Glutamatergic neuron (in vitro differentiated cells): ENCODE measurements at regions not wholly inside any gene's neighbourhood (a gene's known extent, or its start where the extent isn't known, plus 50 kb on each side); places are given as distances from the start of the nearest gene placed in this dataset.

ENCODE experiments used
- DNase-seq: peaks from one replicate; pipeline ENCODE4 v3.0.0; 2022
- H3K27ac Mint-ChIP-seq: one replicate; pipeline ENCODE4 v1.8.0; 2020; ENCODE audit warnings: mild to moderate bottlenecking, mixed read lengths, inconsistent platforms; ENCODE audit not compliant: unreplicated experiment
- H3K27me3 Mint-ChIP-seq: one replicate; pipeline ENCODE4 v1.8.0; 2020; ENCODE audit warnings: mild to moderate bottlenecking, moderate library complexity, mixed read lengths, inconsistent platforms; ENCODE audit not compliant: unreplicated experiment
- H3K36me3 Mint-ChIP-seq: one replicate; pipeline ENCODE4 v1.8.0; 2020; ENCODE audit warnings: mild to moderate bottlenecking, mixed read lengths, inconsistent platforms; ENCODE audit not compliant: unreplicated experiment
- H3K4me1 Mint-ChIP-seq: one replicate; pipeline ENCODE4 v1.8.0; 2020; ENCODE audit warnings: mild to moderate bottlenecking, low read depth, mixed read lengths, inconsistent platforms; ENCODE audit not compliant: unreplicated experiment
- H3K4me3 Mint-ChIP-seq: one replicate; pipeline ENCODE4 v1.8.0; 2020; ENCODE audit warnings: mild to moderate bottlenecking, mixed read lengths, inconsistent platforms; ENCODE audit not compliant: unreplicated experiment
- H3K9me3 Mint-ChIP-seq: one replicate; pipeline ENCODE4 v1.8.0; 2020; ENCODE audit warnings: mild to moderate bottlenecking, moderate library complexity, mixed read lengths, inconsistent platforms; ENCODE audit not compliant: unreplicated experiment
- TF ChIP-seq, protein P1 (sequence below): fragments of 200-600 bp; sonication (generic); IDR thresholded peaks from one replicate; pipeline ENCODE4 v1.5.0; 2021; ENCODE audit not compliant: partially characterized antibody, unreplicated experiment

DNA sequence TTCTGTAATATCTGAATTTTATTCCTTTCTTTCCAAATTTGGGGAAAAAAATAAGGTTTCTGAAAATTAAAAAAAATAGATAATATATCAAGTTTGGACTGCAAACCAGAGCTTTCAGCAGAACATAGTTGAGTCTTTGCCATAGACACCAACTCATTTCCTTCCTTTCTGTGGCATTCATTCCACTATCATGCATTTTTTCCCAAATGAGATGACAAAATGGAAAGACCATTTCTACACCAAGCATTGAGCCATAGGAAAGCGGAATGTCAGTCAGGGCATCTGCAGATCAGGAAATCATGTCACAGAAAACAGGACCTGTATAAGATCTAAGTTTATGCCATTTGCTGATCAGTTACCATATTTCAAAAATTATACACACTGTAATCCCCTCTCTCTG is 333.3 kb upstream of the THBS1 start:
- Mint-ChIP-seq H3K27me3 (no peaks in the 10 kb centered on the region), H3K4me3 (no peak overlapping the region), H3K36me3 (no peaks in the 10 kb centered on the region), H3K9me3 (peaks cover 1% of the 10 kb centered on the region), H3K4me1 (peaks cover 4% of the 10 kb centered on the region), H3K27ac (no peak overlapping the region)
- no peak for DNase-seq
- TF ChIP-seq, protein P1, sequence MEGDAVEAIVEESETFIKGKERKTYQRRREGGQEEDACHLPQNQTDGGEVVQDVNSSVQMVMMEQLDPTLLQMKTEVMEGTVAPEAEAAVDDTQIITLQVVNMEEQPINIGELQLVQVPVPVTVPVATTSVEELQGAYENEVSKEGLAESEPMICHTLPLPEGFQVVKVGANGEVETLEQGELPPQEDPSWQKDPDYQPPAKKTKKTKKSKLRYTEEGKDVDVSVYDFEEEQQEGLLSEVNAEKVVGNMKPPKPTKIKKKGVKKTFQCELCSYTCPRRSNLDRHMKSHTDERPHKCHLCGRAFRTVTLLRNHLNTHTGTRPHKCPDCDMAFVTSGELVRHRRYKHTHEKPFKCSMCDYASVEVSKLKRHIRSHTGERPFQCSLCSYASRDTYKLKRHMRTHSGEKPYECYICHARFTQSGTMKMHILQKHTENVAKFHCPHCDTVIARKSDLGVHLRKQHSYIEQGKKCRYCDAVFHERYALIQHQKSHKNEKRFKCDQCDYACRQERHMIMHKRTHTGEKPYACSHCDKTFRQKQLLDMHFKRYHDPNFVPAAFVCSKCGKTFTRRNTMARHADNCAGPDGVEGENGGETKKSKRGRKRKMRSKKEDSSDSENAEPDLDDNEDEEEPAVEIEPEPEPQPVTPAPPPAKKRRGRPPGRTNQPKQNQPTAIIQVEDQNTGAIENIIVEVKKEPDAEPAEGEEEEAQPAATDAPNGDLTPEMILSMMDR, result no peak

DNA sequence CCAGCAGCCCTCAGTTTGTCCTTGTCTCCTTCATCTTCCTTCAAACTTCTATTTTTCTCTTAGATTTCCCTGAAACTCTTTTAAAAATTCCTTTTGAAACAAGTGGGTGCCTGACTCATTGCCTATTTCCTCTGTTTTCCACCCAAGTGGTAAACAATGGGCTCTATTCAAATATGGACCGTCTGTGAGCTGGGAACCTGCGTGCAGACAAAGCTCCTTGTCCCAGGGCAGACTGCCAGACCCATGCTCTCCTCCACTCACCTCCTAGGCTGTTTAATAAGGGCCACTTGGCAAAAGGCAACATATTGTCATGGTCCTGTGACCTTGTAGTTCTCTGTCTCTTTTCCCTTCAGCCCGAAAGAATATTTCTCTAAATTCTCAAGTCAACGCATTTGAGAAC is 332.7 kb upstream of the THBS1 start:
- H3K27me3 Mint-ChIP-seq, result no peaks in the 10 kb centered on the region
- H3K36me3 Mint-ChIP-seq, result no peaks in the 10 kb centered on the region
- H3K4me1 Mint-ChIP-seq, result peaks cover 4% of the 10 kb centered on the region
- no peak overlapping the region for H3K27ac Mint-ChIP-seq
- H3K4me3 Mint-ChIP-seq, result no peak overlapping the region
- TF ChIP-seq, protein P1, result no peak
- DNase-seq, result no peak
- H3K9me3 Mint-ChIP-seq, result no peaks in the 10 kb centered on the region

DNA sequence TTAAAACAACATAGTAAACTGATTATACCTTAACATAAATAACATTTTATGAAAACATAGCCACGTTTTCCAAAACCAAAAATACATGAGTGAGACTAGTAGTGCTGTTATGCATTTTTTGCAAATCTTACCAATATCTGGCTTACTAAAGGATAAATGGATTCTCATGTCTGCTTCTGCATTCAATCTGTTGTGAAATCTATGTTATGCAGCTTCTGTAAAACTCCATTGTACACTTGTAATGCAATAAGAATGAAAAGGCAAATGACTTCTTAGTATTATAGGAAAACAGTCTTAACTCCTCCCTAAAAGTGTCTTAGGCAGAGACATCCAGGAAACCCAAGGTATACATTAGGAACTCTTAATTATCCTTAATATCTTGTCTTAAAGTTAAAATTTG is 330.9 kb upstream of the THBS1 start:
- Mint-ChIP-seq H3K36me3 (no peaks in the 10 kb centered on the region), H3K27ac (no peak overlapping the region), H3K27me3 (no peaks in the 10 kb centered on the region), H3K4me1 (peaks cover 10% of the 10 kb centered on the region), H3K4me3 (no peak overlapping the region), H3K9me3 (no peaks in the 10 kb centered on the region)
- DNase-seq, result no peak
- TF ChIP-seq, protein P1, result no peak

DNA sequence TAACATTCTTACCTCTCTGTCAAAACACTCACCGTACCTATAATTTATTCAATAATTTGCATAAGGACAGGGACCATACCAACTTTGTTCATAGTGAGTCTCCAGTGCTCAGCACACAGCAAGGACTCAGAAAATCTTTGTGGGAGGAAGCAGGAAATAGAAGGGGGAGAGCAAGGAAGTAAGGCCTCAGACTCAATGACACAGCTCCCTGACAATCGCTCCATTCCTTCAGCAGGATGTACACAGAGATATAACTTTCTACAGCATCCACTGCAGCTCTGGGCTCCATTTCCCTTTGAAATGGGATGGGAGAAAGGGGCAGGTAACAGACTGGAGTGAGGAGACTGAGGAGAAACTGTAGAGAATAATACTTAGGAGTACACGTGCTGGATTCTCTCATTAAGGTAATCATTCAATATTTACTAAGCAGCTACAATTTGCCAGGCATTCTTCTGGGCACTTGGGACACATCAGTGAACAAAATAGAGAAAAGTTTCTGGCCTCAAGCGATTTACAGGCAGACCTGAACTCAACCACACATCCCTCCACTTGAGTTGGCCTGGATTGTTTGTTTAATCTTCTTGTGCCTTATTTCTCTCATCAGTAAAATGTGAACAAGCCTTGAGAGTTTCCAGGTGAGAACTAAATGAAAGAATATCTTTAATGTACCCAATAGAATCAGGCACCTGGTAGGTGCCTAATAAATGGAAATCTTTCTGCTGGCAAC is 330.3 kb upstream of the THBS1 start:
- no peak for DNase-seq
- H3K27me3 Mint-ChIP-seq, result peaks cover 1% of the 10 kb centered on the region
- H3K36me3 Mint-ChIP-seq, result no peaks in the 10 kb centered on the region
- no peak overlapping the region for H3K27ac Mint-ChIP-seq
- H3K4me1 Mint-ChIP-seq, result peaks cover 16% of the 10 kb centered on the region
- TF ChIP-seq, protein P1, result no peak
- peaks cover 2% of the 10 kb centered on the region for H3K9me3 Mint-ChIP-seq
- no peak overlapping the region for H3K4me3 Mint-ChIP-seq

DNA sequence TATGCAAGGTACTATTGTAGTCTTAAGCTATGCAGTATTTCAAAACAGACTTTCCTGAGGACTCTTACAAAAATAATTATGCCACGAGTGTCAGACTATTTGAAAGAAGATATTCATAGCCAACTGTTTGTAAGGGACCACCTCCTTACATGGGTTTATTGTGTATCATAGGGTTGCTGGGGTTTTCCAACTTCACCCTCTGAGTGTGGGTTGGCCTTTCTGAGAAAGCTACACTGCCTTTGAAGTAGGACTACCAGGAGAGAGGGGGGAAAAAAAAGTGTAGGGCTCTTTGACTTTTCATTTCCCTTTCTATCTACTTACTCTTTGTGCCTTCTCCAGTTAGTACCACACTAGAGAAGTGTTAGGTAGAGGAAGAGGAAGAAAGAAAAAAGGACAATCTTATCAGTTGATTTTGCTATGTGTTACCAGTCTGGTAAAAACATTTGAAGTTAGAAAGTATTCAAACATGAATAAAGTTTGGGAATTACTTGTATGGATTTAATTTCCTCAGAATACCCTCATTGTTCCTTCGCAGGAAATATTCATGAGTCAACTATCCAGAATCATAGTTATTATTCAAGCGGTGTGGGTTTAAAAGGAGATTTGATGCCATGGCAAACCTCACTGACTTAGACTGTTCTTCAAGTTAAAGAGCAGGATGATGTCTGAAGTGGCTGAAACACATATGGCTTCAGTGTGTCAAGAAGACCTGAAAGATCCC is 329.3 kb upstream of the THBS1 start:
- H3K27ac Mint-ChIP-seq, result no peak overlapping the region
- H3K4me3 Mint-ChIP-seq, result no peak overlapping the region
- H3K27me3 Mint-ChIP-seq, result peaks cover 4% of the 10 kb centered on the region
- DNase-seq, result no peak
- TF ChIP-seq, protein P1, result no peak
- peaks cover 21% of the 10 kb centered on the region for H3K4me1 Mint-ChIP-seq
- no peaks in the 10 kb centered on the region for H3K36me3 Mint-ChIP-seq
- H3K9me3 Mint-ChIP-seq, result peaks cover 6% of the 10 kb centered on the region
